ENCODE measurements at regions not wholly inside any gene's neighbourhood (a gene's known extent, or its start where the extent isn't known, plus 50 kb on each side); places are given as distances from the start of the nearest gene placed in this dataset.
"Not testable (repeated sequence)": the region's sequence is repeated elsewhere in the genome, so short reads cannot be mapped to it uniquely, and the experiment has no call there.

DNA sequence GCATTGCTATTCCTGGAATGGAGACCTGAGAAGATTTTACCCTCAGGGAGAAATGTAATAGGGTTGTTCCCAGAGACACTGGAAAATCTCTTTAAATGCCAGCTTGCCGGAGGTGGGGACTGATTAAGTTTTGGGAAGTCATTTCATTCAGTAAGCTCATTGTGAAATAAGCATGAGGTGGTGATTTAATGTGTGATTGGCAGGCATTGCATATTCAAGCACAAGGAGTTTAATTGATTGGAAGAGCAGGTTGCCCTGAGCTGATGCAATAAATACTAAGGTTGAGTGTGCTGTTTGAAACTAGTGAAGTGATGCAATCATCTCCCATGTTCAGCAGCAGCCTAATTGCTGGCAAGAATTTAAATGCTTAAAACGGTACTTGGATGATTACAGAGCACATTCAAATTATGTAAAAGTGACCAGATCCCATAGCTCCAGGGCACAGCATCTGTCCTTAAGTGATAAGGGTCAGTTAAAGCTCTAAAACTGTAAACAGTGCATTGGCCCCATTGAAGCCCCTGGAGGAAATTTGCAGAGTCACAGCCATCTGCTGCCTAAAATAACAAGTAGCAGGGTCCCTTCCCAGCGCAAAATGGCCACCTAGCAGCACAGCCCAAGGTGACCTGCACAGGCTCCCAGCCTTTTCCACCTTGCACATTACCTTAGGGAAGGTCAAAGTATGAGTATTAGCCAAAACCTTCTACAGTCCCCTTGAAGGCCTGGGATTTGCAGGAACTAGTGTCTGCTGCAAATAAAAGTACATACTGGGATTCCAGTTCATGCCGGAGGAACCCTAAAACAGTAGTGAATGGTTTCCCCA, 92.1 kb downstream of the CCDC71L start:
- TF ChIP-seq EZH2 (IDR thresholded peaks at IDR 0.05; ENCODE audit: low read length) (no peak), CTCF (optimal IDR thresholded peaks at IDR 0.05 in 1 of 3, IDR thresholded peaks at IDR 0.05 in 1 of 3, conservative IDR thresholded peaks at IDR 0.05 in 1 of 3; ENCODE audit: extremely low read depth in 1 of 3, insufficient read depth in 2 of 3, low read length in 3 of 3) (no peak)
- Histone ChIP-seq H3K36me3 (ENCODE audit: control insufficient read depth in 2 of 2, extremely low read depth in 1 of 2, insufficient read depth in 2 of 2, low read length in 2 of 2) (no peaks in the 10 kb centered on the region), H3K9me3 (ENCODE audit: control insufficient read depth, low read depth, low read length) (no peaks in the 10 kb centered on the region), H4K20me1 (ENCODE audit: control insufficient read depth, extremely low read depth, insufficient read depth, low read length) (no peaks in the 10 kb centered on the region), H3K27me3 (ENCODE audit: control insufficient read depth, extremely low read depth, insufficient read depth, low read length) (no peaks in the 10 kb centered on the region), H3K79me2 (ENCODE audit: control insufficient read depth, insufficient read depth, low read length) (no peaks in the 10 kb centered on the region), H3K4me2 (ENCODE audit: control insufficient read depth, extremely low read depth, insufficient read depth, low read depth, low read length) (peak overlapping the region; percentile 35), H3K27ac (ENCODE audit: control insufficient read depth, insufficient read depth, low read length) (peak overlapping the region; percentile 45), H2AFZ (ENCODE audit: control insufficient read depth, low read length) (peak overlapping the region; percentile 36), H3K4me1 (ENCODE audit: control insufficient read depth, extremely low read depth, insufficient read depth, low read length) (peaks cover 10% of the 10 kb centered on the region), H3K4me3 (ENCODE audit: control insufficient read depth in 2 of 3, extremely low read depth in 1 of 3, insufficient read depth in 2 of 3, low read depth in 1 of 3, low read length in 3 of 3) (no peak overlapping the region), H3K9ac (ENCODE audit: control insufficient read depth, extremely low read depth, insufficient read depth, low read length) (no peak overlapping the region), H3K9me1 (ENCODE audit: control insufficient read depth, extremely low read depth, insufficient read depth, low read length) (no peaks in the 10 kb centered on the region)
- DNase-seq (ENCODE audit: low read depth, low spot score) (peak; percentile 13), FAIRE-seq (peak; percentile 43)
- dilution Hi-C loops (cut with MboI; ENCODE audit: extremely low pct_ligation_motif_present, low sequenced_read_pairs): no loop called here

DNA sequence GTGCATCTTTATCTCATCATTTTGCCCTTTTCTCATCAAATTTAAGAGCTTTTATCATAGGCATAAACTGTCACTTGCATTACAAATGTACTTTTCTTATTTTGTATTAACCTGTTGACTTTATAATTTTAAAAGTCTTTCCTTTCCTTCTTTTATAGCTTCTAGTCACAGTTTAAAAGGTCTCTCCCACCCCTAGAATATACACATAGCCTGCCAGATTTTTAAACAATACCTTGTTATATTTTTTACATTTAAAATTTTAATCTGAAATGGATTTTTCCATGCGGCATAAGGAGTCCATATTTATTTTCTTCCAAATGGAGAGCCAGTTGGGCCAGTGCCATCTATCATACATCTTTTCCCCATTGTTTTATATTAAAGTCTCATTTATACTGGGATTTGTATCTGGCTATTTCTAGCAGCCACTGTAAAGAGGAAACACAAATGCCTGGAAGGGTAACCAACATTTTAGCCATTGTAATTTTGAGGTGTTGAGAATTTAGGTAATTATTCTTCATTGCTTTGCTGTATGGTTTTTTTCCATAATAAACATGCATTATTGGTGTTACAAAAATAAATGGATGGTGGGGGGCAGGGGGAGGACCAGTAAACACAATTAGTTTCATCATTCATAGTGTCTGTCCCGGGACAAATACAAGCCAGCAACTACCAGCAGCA, 92.8 kb downstream of the CCDC71L start:
- Histone ChIP-seq H3K36me3 (ENCODE audit: control insufficient read depth in 2 of 2, extremely low read depth in 1 of 2, insufficient read depth in 2 of 2, low read length in 2 of 2) (no peaks in the 10 kb centered on the region), H3K9ac (ENCODE audit: control insufficient read depth, extremely low read depth, insufficient read depth, low read length) (no peak overlapping the region), H3K9me1 (ENCODE audit: control insufficient read depth, extremely low read depth, insufficient read depth, low read length) (no peaks in the 10 kb centered on the region), H3K4me3 (ENCODE audit: control insufficient read depth in 2 of 3, extremely low read depth in 1 of 3, insufficient read depth in 2 of 3, low read depth in 1 of 3, low read length in 3 of 3) (no peak overlapping the region), H3K4me2 (ENCODE audit: control insufficient read depth, extremely low read depth, insufficient read depth, low read depth, low read length) (peak overlapping the region; percentile 35), H3K27me3 (ENCODE audit: control insufficient read depth, extremely low read depth, insufficient read depth, low read length) (no peaks in the 10 kb centered on the region), H4K20me1 (ENCODE audit: control insufficient read depth, extremely low read depth, insufficient read depth, low read length) (no peaks in the 10 kb centered on the region), H2AFZ (ENCODE audit: control insufficient read depth, low read length) (peak overlapping the region; percentile 36), H3K79me2 (ENCODE audit: control insufficient read depth, insufficient read depth, low read length) (no peaks in the 10 kb centered on the region), H3K27ac (ENCODE audit: control insufficient read depth, insufficient read depth, low read length) (peak overlapping the region; percentile 45), H3K4me1 (ENCODE audit: control insufficient read depth, extremely low read depth, insufficient read depth, low read length) (peaks cover 10% of the 10 kb centered on the region), H3K9me3 (ENCODE audit: control insufficient read depth, low read depth, low read length) (no peaks in the 10 kb centered on the region)
- DNase-seq (ENCODE audit: low read depth, low spot score): no peak
- dilution Hi-C loops (cut with MboI; ENCODE audit: extremely low pct_ligation_motif_present, low sequenced_read_pairs): no loop called here
- no peak for FAIRE-seq
- TF ChIP-seq EZH2 (IDR thresholded peaks at IDR 0.05; ENCODE audit: low read length) (no peak), CTCF (optimal IDR thresholded peaks at IDR 0.05 in 1 of 3, IDR thresholded peaks at IDR 0.05 in 1 of 3, conservative IDR thresholded peaks at IDR 0.05 in 1 of 3; ENCODE audit: extremely low read depth in 1 of 3, insufficient read depth in 2 of 3, low read length in 3 of 3) (no peak)

DNA sequence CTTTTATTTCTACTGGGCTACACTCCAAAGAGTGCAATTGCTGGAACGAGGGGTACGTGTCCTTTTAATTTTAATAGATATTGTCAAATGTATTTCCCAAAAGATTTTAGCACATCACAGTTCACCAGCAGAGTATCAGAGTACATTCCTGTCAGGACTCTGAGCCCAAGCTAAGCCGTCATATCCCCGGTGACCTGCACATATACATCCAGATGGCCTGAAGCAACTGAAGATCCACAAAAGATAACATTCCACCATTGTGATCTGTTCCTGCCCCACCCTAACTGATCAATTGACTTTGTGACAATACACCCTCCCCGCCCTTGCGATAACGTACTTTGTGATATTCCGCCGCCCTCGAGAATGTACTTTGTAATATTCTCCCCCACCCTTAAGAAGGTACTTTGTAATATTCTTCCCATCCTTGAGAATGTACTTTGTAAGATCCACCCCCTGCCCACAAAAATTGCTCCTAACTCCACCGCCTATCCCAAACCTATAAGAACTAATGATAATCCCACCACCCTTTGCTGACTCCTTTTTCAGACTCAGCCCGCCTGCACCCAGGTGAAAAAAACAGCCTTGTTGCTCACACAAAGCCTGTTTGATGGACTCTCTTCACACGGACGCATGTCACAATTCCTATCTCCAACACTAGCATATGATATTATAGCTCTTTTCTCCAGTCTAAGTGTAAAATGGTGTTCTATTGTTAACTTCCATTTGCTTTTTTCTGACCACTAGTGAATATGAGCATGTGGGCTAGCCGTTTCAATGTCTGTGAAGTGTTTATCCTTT, 93.6 kb downstream of the CCDC71L start:
- H3K4me1 ChIP-seq (ENCODE audit: control insufficient read depth, extremely low read depth, insufficient read depth, low read length); H3K9me3 ChIP-seq (ENCODE audit: control insufficient read depth, low read depth, low read length); H3K9me1 ChIP-seq (ENCODE audit: control insufficient read depth, extremely low read depth, insufficient read depth, low read length); H3K27me3 ChIP-seq (ENCODE audit: control insufficient read depth, extremely low read depth, insufficient read depth, low read length); dilution Hi-C loops (cut with MboI; ENCODE audit: extremely low pct_ligation_motif_present, low sequenced_read_pairs); H3K27ac ChIP-seq (ENCODE audit: control insufficient read depth, insufficient read depth, low read length); H4K20me1 ChIP-seq (ENCODE audit: control insufficient read depth, extremely low read depth, insufficient read depth, low read length); FAIRE-seq; H3K4me2 ChIP-seq (ENCODE audit: control insufficient read depth, extremely low read depth, insufficient read depth, low read depth, low read length); H3K36me3 ChIP-seq (ENCODE audit: control insufficient read depth in 2 of 2, extremely low read depth in 1 of 2, insufficient read depth in 2 of 2, low read length in 2 of 2); DNase-seq (ENCODE audit: low read depth, low spot score); H3K79me2 ChIP-seq (ENCODE audit: control insufficient read depth, insufficient read depth, low read length); H2AFZ ChIP-seq (ENCODE audit: control insufficient read depth, low read length); H3K4me3 ChIP-seq (ENCODE audit: control insufficient read depth in 2 of 3, extremely low read depth in 1 of 3, insufficient read depth in 2 of 3, low read depth in 1 of 3, low read length in 3 of 3); H3K9ac ChIP-seq (ENCODE audit: control insufficient read depth, extremely low read depth, insufficient read depth, low read length): not testable (repeated sequence)
